ENCODE measurements at regions not wholly inside any gene's neighbourhood (a gene's known extent, or its start where the extent isn't known, plus 50 kb on each side); places are given as distances from the start of the nearest gene placed in this dataset.

- intact Hi-C loops (cut with micrococcal nuclease), result no loop called here
- Histone ChIP-seq H3K9ac (ENCODE audit: insufficient read depth in 1 of 2, low read depth in 2 of 2, low read length in 2 of 2) (no peak overlapping the region), H3K79me2 (ENCODE audit: control insufficient read depth, insufficient read depth, low read length) (no peaks in the 10 kb centered on the region), H3K36me3 (ENCODE audit: control insufficient read depth, insufficient read depth, low read length) (no peaks in the 10 kb centered on the region), H3K4me1 (replicated peaks in 1 of 2; ENCODE audit: control insufficient read depth in 2 of 2, insufficient read depth in 2 of 2, low read length in 2 of 2) (no peaks in the 10 kb centered on the region), H3K27ac (ENCODE audit: extremely low read depth, low read depth, low read length) (no peak overlapping the region), H3K4me3 (no peak overlapping the region), H3K4me2 (ENCODE audit: insufficient read depth, low read length) (no peak overlapping the region), H4K20me1 (replicated peaks; ENCODE audit: control insufficient read depth, insufficient read depth, low read length) (no peaks in the 10 kb centered on the region), H2AFZ (ENCODE audit: low read depth, low read length) (no peak overlapping the region), H3K9me3 (replicated peaks; ENCODE audit: control insufficient read depth, insufficient read depth, low read depth, low read length) (no peaks in the 10 kb centered on the region), H3K27me3 (ENCODE audit: control insufficient read depth in 2 of 2, insufficient read depth in 2 of 2, low read length in 2 of 2) (peaks cover 0 to 13% of the 10 kb centered on the region in 2 experiments; a peak in 2 of 5 replicates), H3K9me1 (ENCODE audit: control insufficient read depth, insufficient read depth, low read length) (no peaks in the 10 kb centered on the region)
- WGBS (ENCODE audit: insufficient coverage, low coverage, missing lambda C conversion rate), result 0% methylated on average over 11 of the region's 15 CpGs
- in situ Hi-C loops (cut with MboI), result no loop called here
- CTCF ChIA-PET (ENCODE audit: low intra/inter-chr PET ratio), result no interaction called here
- no peak for ATAC-seq
- no peak for DNase-seq (ENCODE audit: extremely low read depth in 1 of 4, low spot score in 3 of 4)
- POLR2A ChIA-PET, result no interaction called here
- no peak for FAIRE-seq
- no TSS peak for BruUV-seq (replicated peaks)
- no peak for TF ChIP-seq RNF2 (IDR thresholded peaks at IDR 0.05)
- TF ChIP-seq FOXA1 (IDR thresholded peaks at IDR 0.05; ENCODE audit: borderline replicate concordance), result no peak
- no peak for TF ChIP-seq MYNN (IDR thresholded peaks at IDR 0.05)
- no peak for TF ChIP-seq MYNN (CRISPR knock-in tag; IDR thresholded peaks at IDR 0.05)
- TF ChIP-seq TSC22D4 (tag; IDR thresholded peaks at IDR 0.05), result no peak
- no peak for TF ChIP-seq IRF2 (CRISPR knock-in tag; IDR thresholded peaks at IDR 0.05)
- no peak for TF ChIP-seq RAD51 (IDR thresholded peaks at IDR 0.05; ENCODE audit: borderline replicate concordance, low read depth)
- no peak for TF ChIP-seq JUND (IDR thresholded peaks at IDR 0.05; ENCODE audit: borderline replicate concordance, low read depth, low read length)
- TF ChIP-seq JUND (tag; IDR thresholded peaks at IDR 0.05; ENCODE audit: borderline replicate concordance, low read depth, low read length), result no peak
- TF ChIP-seq ZBTB2 (IDR thresholded peaks at IDR 0.05), result no peak
- no peak for TF ChIP-seq MEF2D (tag; conservative IDR thresholded peaks at IDR 0.05; ENCODE audit: low read depth)
- TF ChIP-seq FOXP4 (CRISPR knock-in tag; IDR thresholded peaks at IDR 0.05; ENCODE audit: borderline replicate concordance), result no peak
- TF ChIP-seq HLTF (IDR thresholded peaks at IDR 0.05), result no peak
- TF ChIP-seq NFIC (IDR thresholded peaks at IDR 0.05), result no peak
- no peak for TF ChIP-seq E2F8 (IDR thresholded peaks at IDR 0.05; ENCODE audit: low read depth, partially characterized antibody)
- no peak for TF ChIP-seq ZHX1 (conservative IDR thresholded peaks at IDR 0.05; ENCODE audit: low read length)
Measured at GRCh38 chr13:110044551-110045111, 258.2 kb upstream of the IRS2 start.
